GM12878 (cell line): ENCODE measurements at regions not wholly inside any gene's neighbourhood (a gene's known extent, or its start where the extent isn't known, plus 50 kb on each side); places are given as distances from the start of the nearest gene placed in this dataset.

Experiments used
- ATAC-seq: fragments of 200-7000 bp; cut with Tn5 transposase; 3 replicates; pipeline ENCODE4 v1.9.1; 2020; ENCODE audit warnings: mild to moderate bottlenecking, moderate library complexity
- BruUV-seq: library from RNA; stranded (reverse); fragments of 400-500 nt; replicated peaks from 2 replicates; lab custom pipeline; 2021; lab: Mats Ljungman, UMichigan
- CTCF ChIA-PET: fragments of 300-600 bp; sonication (Branson Sonifier 250); formaldehyde crosslinking; extraction: SDS; loops from one replicate; lab custom pipeline; 2021; ENCODE audit warnings: inconsistent platforms; lab: Yijun Ruan, JAX
- POLR2A ChIA-PET: fragments of 350-600 bp; formaldehyde crosslinking; extraction: SDS; loops from one replicate; lab custom pipeline; 2021; ENCODE audit warnings: inconsistent platforms; lab: Charles Lee
- RAD21 ChIA-PET: fragments of 300-600 bp; sonication (Branson Sonifier 250); formaldehyde crosslinking; loops from one replicate; lab custom pipeline; 2023; ENCODE audit warnings: antibody characterized with exemption; ENCODE audit not compliant: unreplicated experiment; lab: Charles Lee
- SMC1A ChIA-PET: fragments of 300-600 bp; sonication (Branson Sonifier 250); formaldehyde crosslinking; loops from one replicate; lab custom pipeline; 2023; ENCODE audit not compliant: unreplicated experiment, uncharacterized antibody; lab: Charles Lee
- DNase-seq: peaks from one replicate; pipeline ENCODE4 v3.0.0-alpha.2; 2011; ENCODE audit warnings: low read depth, low spot score
- FAIRE-seq: peaks from 3 replicates; lab custom pipeline; 2011; peaks lifted over from hg19 to GRCh38; lab: Jason Lieb, UNC
- H2AFZ ChIP-seq: 2 replicates; pipeline ENCODE4 v1.6.0; 2011; ENCODE audit warnings: low read depth, low read length, control low read depth; ENCODE audit not compliant: control insufficient read depth
- H3K27ac ChIP-seq: 2 replicates; pipeline ENCODE4 v1.5.1; 2011; ENCODE audit warnings: control low read depth; ENCODE audit not compliant: control insufficient read depth, insufficient read depth
- H3K27me3 ChIP-seq, 2 experiments: replicated peaks in 1 of 2; 2 replicates each; pipeline versions ENCODE4 v1.6.0 to v1.6.1; 2011; ENCODE audit warnings: low read length in 1 of 2; ENCODE audit not compliant: control insufficient read depth in 2 of 2, insufficient read depth in 2 of 2
- H3K36me3 ChIP-seq, 2 experiments: 2 replicates each; pipeline ENCODE4 v1.5.1; 2011; ENCODE audit warnings: low read length in 1 of 2; ENCODE audit not compliant: control insufficient read depth in 2 of 2, insufficient read depth in 2 of 2
- H3K4me1 ChIP-seq: 2 replicates; pipeline ENCODE4 v1.6.1; 2011; ENCODE audit warnings: mild to moderate bottlenecking, low read length, moderate library complexity, mixed read lengths; ENCODE audit not compliant: control insufficient read depth, insufficient read depth
- H3K4me2 ChIP-seq: 2 replicates; pipeline ENCODE4 v1.6.0; 2011; ENCODE audit warnings: control low read depth; ENCODE audit not compliant: control insufficient read depth, insufficient read depth
- H3K4me3 ChIP-seq: fragments of 200-600 bp; sonication (generic); 2 replicates; pipeline ENCODE4 v1.5.1; 2016
- H3K79me2 ChIP-seq: 2 replicates; pipeline ENCODE4 v1.6.0; 2011; ENCODE audit warnings: low read length; ENCODE audit not compliant: control insufficient read depth, insufficient read depth
- H3K9ac ChIP-seq: 2 replicates; pipeline ENCODE4 v1.8.0; 2011; ENCODE audit warnings: low read length, control low read depth, mixed read lengths; ENCODE audit not compliant: control insufficient read depth, insufficient read depth
- H3K9me3 ChIP-seq: replicated peaks from 3 replicates; pipeline ENCODE4 v1.5.1; 2011; ENCODE audit warnings: mild to moderate bottlenecking, low read length; ENCODE audit not compliant: control insufficient read depth, insufficient read depth
- H4K20me1 ChIP-seq: 2 replicates; pipeline ENCODE4 v1.6.0; 2011; ENCODE audit not compliant: control insufficient read depth, insufficient read depth
- HDAC6 ChIP-seq: fragments of 200-600 bp; sonication (generic); IDR thresholded peaks from one replicate; pipeline ENCODE4 v1.8.0; 2017; ENCODE audit warnings: antibody characterized with exemption; ENCODE audit not compliant: unreplicated experiment
- SMAD5 ChIP-seq: IDR thresholded peaks from 2 replicates; pipeline ENCODE4 v1.6.1; 2016; ENCODE audit warnings: antibody characterized with exemption, low read depth
- SUPT20H ChIP-seq: IDR thresholded peaks from 2 replicates; pipeline ENCODE4 v1.6.1; 2011; ENCODE audit warnings: low read depth, mild to moderate bottlenecking, low read length, moderate library complexity, borderline replicate concordance; ENCODE audit not compliant: control insufficient read depth
- TBL1XR1 ChIP-seq: IDR thresholded peaks from 2 replicates; pipeline ENCODE4 v1.6.1; 2012; ENCODE audit warnings: low read depth, low read length, improper control_type of control experiment
- WGBS: methylation state at CpG from one replicate; pipeline ENCODE4 v1.1.6; 2016; ENCODE audit warnings: low lambda C conversion rate; ENCODE audit not compliant: insufficient replicate concordance, insufficient coverage; ENCODE audit errors: missing lambda C conversion rate; 5-methylcytosine and 5-hydroxymethylcytosine counted together
- in situ Hi-C: fragments of 300-500 bp; cut with MboI; formaldehyde crosslinking; loops from 9 replicates; pipeline ENCODE4 v1.14.3; 2018; ENCODE audit warnings: mixed read lengths
- intact Hi-C: fragments of 100-400 bp; cut with micrococcal nuclease; formaldehyde crosslinking; loops from one replicate; pipeline ENCODE4 v1.14.2; 2022; ENCODE audit not compliant: unreplicated experiment
- TF ChIP-seq, protein P1 (sequence below): fragments of 150-350 bp; IDR thresholded peaks from 2 replicates; pipeline ENCODE4 v1.6.1; 2016; ENCODE audit warnings: low read depth, low read length
- TF ChIP-seq, protein P2 (sequence below): fragments of 450-650 bp; formaldehyde crosslinking; IDR thresholded peaks from 2 replicates; pipeline ENCODE4 v1.4.0; 2022; ENCODE audit warnings: mild to moderate bottlenecking, moderate library complexity

DNA sequence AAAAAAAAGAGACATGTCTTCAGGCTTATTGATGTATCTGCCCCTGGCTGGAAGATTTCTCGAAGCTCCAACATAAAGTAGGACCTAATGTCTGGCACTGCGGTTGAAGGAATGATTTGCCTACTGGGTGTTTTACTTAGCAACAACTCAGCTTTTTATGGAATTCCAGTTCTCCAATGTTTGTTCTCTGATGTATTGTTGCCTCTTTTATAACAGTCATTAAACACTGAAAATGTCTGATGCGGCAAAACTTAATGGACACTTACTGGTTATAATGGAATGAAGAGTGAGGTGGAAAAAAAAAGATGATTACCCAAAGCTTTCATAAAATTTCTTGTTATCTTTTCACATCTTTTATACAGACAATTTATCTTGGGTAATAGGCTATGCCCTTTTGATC is 75.6 kb upstream of the ZFP42 start:
- Histone ChIP-seq H3K9ac (no peak overlapping the region), H3K9me3 (no peaks in the 10 kb centered on the region), H2AFZ (no peak overlapping the region), H3K27ac (no peak overlapping the region), H3K4me3 (no peak overlapping the region), H3K27me3 (no peaks in the 10 kb centered on the region), H4K20me1 (no peaks in the 10 kb centered on the region), H3K79me2 (no peaks in the 10 kb centered on the region), H3K4me2 (no peak overlapping the region), H3K4me1 (no peaks in the 10 kb centered on the region), H3K36me3 (no peaks in the 10 kb centered on the region)
- BruUV-seq = no TSS peak
- 58% methylated on average over 3 of the region's 3 CpGs for WGBS
- intact Hi-C loops = no loop called here
- SMC1A ChIA-PET = no interaction called here
- TF ChIP-seq, protein P1, sequence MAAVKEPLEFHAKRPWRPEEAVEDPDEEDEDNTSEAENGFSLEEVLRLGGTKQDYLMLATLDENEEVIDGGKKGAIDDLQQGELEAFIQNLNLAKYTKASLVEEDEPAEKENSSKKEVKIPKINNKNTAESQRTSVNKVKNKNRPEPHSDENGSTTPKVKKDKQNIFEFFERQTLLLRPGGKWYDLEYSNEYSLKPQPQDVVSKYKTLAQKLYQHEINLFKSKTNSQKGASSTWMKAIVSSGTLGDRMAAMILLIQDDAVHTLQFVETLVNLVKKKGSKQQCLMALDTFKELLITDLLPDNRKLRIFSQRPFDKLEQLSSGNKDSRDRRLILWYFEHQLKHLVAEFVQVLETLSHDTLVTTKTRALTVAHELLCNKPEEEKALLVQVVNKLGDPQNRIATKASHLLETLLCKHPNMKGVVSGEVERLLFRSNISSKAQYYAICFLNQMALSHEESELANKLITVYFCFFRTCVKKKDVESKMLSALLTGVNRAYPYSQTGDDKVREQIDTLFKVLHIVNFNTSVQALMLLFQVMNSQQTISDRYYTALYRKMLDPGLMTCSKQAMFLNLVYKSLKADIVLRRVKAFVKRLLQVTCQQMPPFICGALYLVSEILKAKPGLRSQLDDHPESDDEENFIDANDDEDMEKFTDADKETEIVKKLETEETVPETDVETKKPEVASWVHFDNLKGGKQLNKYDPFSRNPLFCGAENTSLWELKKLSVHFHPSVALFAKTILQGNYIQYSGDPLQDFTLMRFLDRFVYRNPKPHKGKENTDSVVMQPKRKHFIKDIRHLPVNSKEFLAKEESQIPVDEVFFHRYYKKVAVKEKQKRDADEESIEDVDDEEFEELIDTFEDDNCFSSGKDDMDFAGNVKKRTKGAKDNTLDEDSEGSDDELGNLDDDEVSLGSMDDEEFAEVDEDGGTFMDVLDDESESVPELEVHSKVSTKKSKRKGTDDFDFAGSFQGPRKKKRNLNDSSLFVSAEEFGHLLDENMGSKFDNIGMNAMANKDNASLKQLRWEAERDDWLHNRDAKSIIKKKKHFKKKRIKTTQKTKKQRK = no peak
- TF ChIP-seq, protein P2, sequence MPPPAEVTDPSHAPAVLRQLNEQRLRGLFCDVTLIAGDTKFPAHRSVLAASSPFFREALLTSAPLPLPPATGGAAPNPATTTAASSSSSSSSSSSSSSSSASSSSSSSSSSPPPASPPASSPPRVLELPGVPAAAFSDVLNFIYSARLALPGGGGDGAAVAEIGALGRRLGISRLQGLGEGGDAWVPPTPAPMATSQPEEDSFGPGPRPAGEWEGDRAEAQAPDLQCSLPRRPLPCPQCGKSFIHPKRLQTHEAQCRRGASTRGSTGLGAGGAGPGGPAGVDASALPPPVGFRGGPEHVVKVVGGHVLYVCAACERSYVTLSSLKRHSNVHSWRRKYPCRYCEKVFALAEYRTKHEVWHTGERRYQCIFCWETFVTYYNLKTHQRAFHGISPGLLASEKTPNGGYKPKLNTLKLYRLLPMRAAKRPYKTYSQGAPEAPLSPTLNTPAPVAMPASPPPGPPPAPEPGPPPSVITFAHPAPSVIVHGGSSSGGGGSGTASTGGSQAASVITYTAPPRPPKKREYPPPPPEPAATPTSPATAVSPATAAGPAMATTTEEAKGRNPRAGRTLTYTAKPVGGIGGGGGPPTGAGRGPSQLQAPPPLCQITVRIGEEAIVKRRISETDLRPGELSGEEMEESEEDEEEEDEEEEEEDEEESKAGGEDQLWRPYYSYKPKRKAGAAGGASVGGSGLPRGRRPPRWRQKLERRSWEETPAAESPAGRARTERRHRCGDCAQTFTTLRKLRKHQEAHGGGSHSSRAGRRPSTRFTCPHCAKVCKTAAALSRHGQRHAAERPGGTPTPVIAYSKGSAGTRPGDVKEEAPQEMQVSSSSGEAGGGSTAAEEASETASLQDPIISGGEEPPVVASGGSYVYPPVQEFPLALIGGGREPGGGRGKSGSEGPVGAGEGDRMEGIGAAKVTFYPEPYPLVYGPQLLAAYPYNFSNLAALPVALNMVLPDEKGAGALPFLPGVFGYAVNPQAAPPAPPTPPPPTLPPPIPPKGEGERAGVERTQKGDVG = no peak
- TF ChIP-seq TBL1XR1 (no peak), SUPT20H (no peak), SMAD5 (no peak), HDAC6 (no peak)
- POLR2A ChIA-PET = no interaction called here
- no peak for ATAC-seq
- CTCF ChIA-PET = no interaction called here
- RAD21 ChIA-PET = no interaction called here
- no peak for DNase-seq
- in situ Hi-C loops = no loop called here
- FAIRE-seq = no peak
